IMR-90 (cell line): ENCODE measurements at regions not wholly inside any gene's neighbourhood (a gene's known extent, or its start where the extent isn't known, plus 50 kb on each side); places are given as distances from the start of the nearest gene placed in this dataset.

Experiments
- ATAC-seq: fragments of 200-7000 bp; cut with Tn5 transposase; 2 replicates; pipeline ENCODE4 v1.9.1; 2020; ENCODE audit warnings: low read depth, mild to moderate bottlenecking, moderate library complexity
- BruUV-seq: library from RNA; stranded (reverse); fragments of 400-500 nt; replicated peaks from 2 replicates; lab custom pipeline; 2021; lab: Mats Ljungman, UMichigan
- CTCF ChIA-PET: fragments of 300-600 bp; formaldehyde crosslinking; extraction: SDS; loops from one replicate; lab custom pipeline; 2021; ENCODE audit warnings: antibody characterized with exemption; lab: Yijun Ruan, JAX
- POLR2A ChIA-PET: fragments of 300-600 bp; sonication (Branson Sonifier 250); formaldehyde crosslinking; loops from one replicate; lab custom pipeline; 2022; ENCODE audit warnings: antibody characterized with exemption; ENCODE audit not compliant: unreplicated experiment; lab: Charles Lee
- DNase-seq: peaks from one replicate; pipeline ENCODE4 v3.0.0; 2013
- H2AFZ ChIP-seq: replicated peaks from 2 replicates; pipeline ENCODE3; 2013; ENCODE audit warnings: low read length, mild to moderate bottlenecking; ENCODE audit not compliant: poor library complexity
- H2AK5ac ChIP-seq: 2 replicates; pipeline ENCODE4 v1.6.1; 2013; ENCODE audit warnings: low read depth, low read length, inconsistent platforms
- H2AK9ac ChIP-seq: replicated peaks from 2 replicates; pipeline ENCODE3; 2013; ENCODE audit warnings: mild to moderate bottlenecking, low read depth, low read length, moderate library complexity; ENCODE audit not compliant: poor library complexity
- H2BK120ac ChIP-seq: 2 replicates; pipeline ENCODE4 v1.6.1; 2013; ENCODE audit warnings: low read depth, low read length, inconsistent platforms
- H2BK15ac ChIP-seq: 3 replicates; pipeline ENCODE4 v1.6.1; 2013; ENCODE audit warnings: low read depth, low read length, inconsistent platforms
- H2BK20ac ChIP-seq: 2 replicates; pipeline ENCODE4 v1.6.1; 2013; ENCODE audit warnings: low read depth, mild to moderate bottlenecking, inconsistent platforms, low read length, moderate library complexity
- H2BK5ac ChIP-seq: 2 replicates; pipeline ENCODE4 v1.6.1; 2013; ENCODE audit warnings: mild to moderate bottlenecking, low read depth, low read length, inconsistent platforms; ENCODE audit not compliant: poor library complexity, severe bottlenecking
- H3K14ac ChIP-seq: replicated peaks from 2 replicates; pipeline ENCODE4 v1.6.1; 2013; ENCODE audit warnings: low read depth, low read length, inconsistent platforms
- H3K18ac ChIP-seq: 2 replicates; pipeline ENCODE4 v1.6.1; 2013; ENCODE audit warnings: low read depth, low read length, control low read depth
- H3K23ac ChIP-seq: 2 replicates; pipeline ENCODE4 v1.6.1; 2013; ENCODE audit warnings: low read depth, low read length, inconsistent platforms
- H3K27ac ChIP-seq: 2 replicates; pipeline ENCODE4 v1.5.1; 2013; ENCODE audit warnings: mild to moderate bottlenecking, control low read depth, low read length; ENCODE audit not compliant: insufficient read depth
- H3K27me3 ChIP-seq: 2 replicates; pipeline ENCODE4 v1.6.1; 2013; ENCODE audit warnings: low read length; ENCODE audit not compliant: control insufficient read depth, insufficient read depth
- H3K36me3 ChIP-seq: 2 replicates; pipeline ENCODE4 v1.6.1; 2013; ENCODE audit warnings: low read length, mixed read lengths; ENCODE audit not compliant: control insufficient read depth, insufficient read depth
- H3K4ac ChIP-seq: 2 replicates; pipeline ENCODE4 v1.6.1; 2013; ENCODE audit warnings: low read depth, low read length, inconsistent platforms
- H3K4me1 ChIP-seq: 2 replicates; pipeline ENCODE4 v1.6.1; 2013; ENCODE audit warnings: low read length, mixed read lengths; ENCODE audit not compliant: control insufficient read depth, insufficient read depth
- H3K4me2 ChIP-seq: 2 replicates; pipeline ENCODE4 v1.6.1; 2013; ENCODE audit warnings: low read depth, mild to moderate bottlenecking, control low read depth, low read length, moderate library complexity
- H3K4me3 ChIP-seq: 2 replicates; pipeline ENCODE4 v1.5.1; 2013; ENCODE audit warnings: low read depth, mild to moderate bottlenecking, control low read depth, low read length, moderate library complexity; ENCODE audit not compliant: insufficient read depth
- H3K56ac ChIP-seq: 2 replicates; pipeline ENCODE4 v1.6.1; 2013; ENCODE audit warnings: low read length, inconsistent platforms; ENCODE audit not compliant: insufficient read depth; ENCODE audit errors: extremely low read depth
- H3K79me1 ChIP-seq, 2 experiments: 2 replicates each; pipeline ENCODE4 v1.6.1; 2013; ENCODE audit warnings: low read length in 2 of 2, inconsistent platforms in 1 of 2, low read depth in 1 of 2
- H3K9ac ChIP-seq: 2 replicates; pipeline ENCODE4 v1.6.1; 2013; ENCODE audit warnings: low read depth, low read length, control low read depth
- H3K9me1 ChIP-seq: 2 replicates; pipeline ENCODE4 v1.6.1; 2013; ENCODE audit warnings: low read length, inconsistent platforms; ENCODE audit not compliant: insufficient read depth
- H3K9me3 ChIP-seq: 2 replicates; pipeline ENCODE4 v1.6.1; 2013; ENCODE audit warnings: low read length; ENCODE audit not compliant: control insufficient read depth, insufficient read depth
- H4K20me1 ChIP-seq: 2 replicates; pipeline ENCODE4 v1.6.1; 2013; ENCODE audit warnings: low read length, inconsistent platforms; ENCODE audit not compliant: insufficient read depth
- H4K5ac ChIP-seq: 2 replicates; pipeline ENCODE4 v1.6.1; 2013; ENCODE audit warnings: mild to moderate bottlenecking, low read depth, low read length, control low read depth
- H4K8ac ChIP-seq, 2 experiments: 2 replicates each; pipeline ENCODE4 v1.6.1; 2013; ENCODE audit warnings: low read depth in 2 of 2, low read length in 2 of 2, control low read depth in 1 of 2, inconsistent platforms in 1 of 2
- H4K91ac ChIP-seq: 2 replicates; pipeline ENCODE4 v1.6.1; 2013; ENCODE audit warnings: low read depth, low read length, inconsistent platforms; ENCODE audit not compliant: insufficient read depth
- ELK1 ChIP-seq: fragments of 150-350 bp; IDR thresholded peaks from 2 replicates; pipeline ENCODE4 v1.6.1; 2016; ENCODE audit warnings: low read depth, mild to moderate bottlenecking, low read length, moderate library complexity, borderline replicate concordance
- FOS ChIP-seq: fragments of 150-350 bp; IDR thresholded peaks from 2 replicates; pipeline ENCODE4 v1.6.1; 2016; ENCODE audit warnings: low read depth, low read length
- MAFK ChIP-seq: IDR thresholded peaks from 2 replicates; pipeline ENCODE4 v1.6.1; 2012; ENCODE audit warnings: low read depth, low read length, improper control_type of control experiment
- RAD21 ChIP-seq: IDR thresholded peaks from 2 replicates; pipeline ENCODE4 v1.6.1; 2012; ENCODE audit warnings: low read length, improper control_type of control experiment
- RCOR1 ChIP-seq: IDR thresholded peaks from 2 replicates; pipeline ENCODE4 v1.6.1; 2012; ENCODE audit warnings: mild to moderate bottlenecking, low read length, improper control_type of control experiment; ENCODE audit not compliant: insufficient replicate concordance
- WGBS, 2 experiments: methylation state at CpG; one replicate each; pipeline versions ENCODE4 v1.1.5 to v1.1.7; 2013; ENCODE audit warnings: missing lambda C conversion rate in 2 of 2; ENCODE audit not compliant: insufficient read length in 1 of 2; ENCODE audit errors: extremely low coverage in 2 of 2; 5-methylcytosine and 5-hydroxymethylcytosine counted together
- dilution Hi-C: fragments of 300-500 bp; cut with HindIII; formaldehyde crosslinking; loops from one replicate; pipeline ENCODE4 v1.14.3; 2018; ENCODE audit warnings: low sequenced_read_pairs; ENCODE audit not compliant: unreplicated experiment
- in situ Hi-C: fragments of 300-500 bp; cut with MboI; formaldehyde crosslinking; loops from 3 replicates; pipeline ENCODE4 v1.14.3; 2019; ENCODE audit warnings: low sequenced_read_pairs, inconsistent platforms, mixed read lengths
- intact Hi-C: fragments of 100-400 bp; cut with micrococcal nuclease; formaldehyde crosslinking; loops from 2 replicates; pipeline ENCODE4 v1.10.0; 2022

- Histone ChIP-seq H3K4me3 (no peak overlapping the region), H4K5ac (no peak overlapping the region), H4K20me1 (no peaks in the 10 kb centered on the region), H3K4me2 (no peak overlapping the region), H3K9me3 (no peaks in the 10 kb centered on the region), H2AFZ (peak overlapping the region; percentile 81), H3K9ac (no peak overlapping the region), H3K9me1 (no peaks in the 10 kb centered on the region; the same call in 1 of the 2 replicates), H3K4me1 (peaks cover 4% of the 10 kb centered on the region), H3K4ac (peak overlapping the region; percentile 36), H3K14ac (0 out of 2 replicates have a peak overlapping the region, but pooled peaks have one; percentile 26), H2BK20ac (peak overlapping the region; percentile 26; the same call in 1 of the 2 replicates), H3K18ac (no peak overlapping the region), H3K56ac (no peak overlapping the region), H2BK5ac (peak overlapping the region; percentile 5), H3K79me1 (no peaks in the 10 kb centered on the region), H2BK15ac (peak overlapping the region; percentile 81; the same call in 2 of the 3 replicates), H2AK5ac (no peak overlapping the region), H4K8ac (peak overlapping the region in 1 of 2 experiments; percentile 35; a peak in 1 of 4 replicates), H3K27me3 (no peaks in the 10 kb centered on the region), H4K91ac (peak overlapping the region; percentile 48; the same call in 1 of the 2 replicates), H2BK120ac (peak overlapping the region; percentile 72), H3K36me3 (no peaks in the 10 kb centered on the region), H3K23ac (no peak overlapping the region), H2AK9ac (no peak overlapping the region), H3K27ac (no peak overlapping the region)
- CTCF ChIA-PET: no interaction called here
- DNase-seq (peak; percentile 12), ATAC-seq (no peak)
- no TSS peak for BruUV-seq
- in situ Hi-C loops (no loop called here), intact Hi-C loops (no loop called here), dilution Hi-C loops (no loop called here)
- POLR2A ChIA-PET: no interaction called here
- no peak for TF ChIP-seq MAFK
- TF ChIP-seq FOS: no peak
- TF ChIP-seq RCOR1: no peak
- TF ChIP-seq RAD21: no peak
- no peak for TF ChIP-seq ELK1
- WGBS, 2 experiments: 38% methylated on average over 3 of the region's 4 CpGs; no CpG with 5 or more reads in 1 of the 2 experiments
Observed at GRCh38 chr13:59422646-59423045, 741.1 kb downstream of the DIAPH3 start.
